Keratinocyte (primary cell): ENCODE measurements at regions not wholly inside any gene's neighbourhood (a gene's known extent, or its start where the extent isn't known, plus 50 kb on each side); places are given as distances from the start of the nearest gene placed in this dataset.

Experiments used
- DNase-seq: peaks from one replicate; pipeline ENCODE4 v3.0.0-alpha.2; 2011; ENCODE audit warnings: low read depth, missing footprints, low spot score
- FAIRE-seq: peaks from 2 replicates; lab custom pipeline; 2011; peaks lifted over from hg19 to GRCh38; lab: Jason Lieb, UNC
- H2AFZ ChIP-seq: 2 replicates; pipeline ENCODE4 v1.6.0; 2012; ENCODE audit warnings: low read length, control low read depth, inconsistent platforms; ENCODE audit not compliant: control insufficient read depth
- H3K27ac ChIP-seq: 2 replicates; pipeline ENCODE4 v1.5.1; 2011; ENCODE audit warnings: low read length; ENCODE audit not compliant: control insufficient read depth, insufficient read depth
- H3K27me3 ChIP-seq: 3 replicates; pipeline ENCODE4 v1.6.0; 2011; ENCODE audit warnings: low read length; ENCODE audit not compliant: control insufficient read depth, insufficient read depth; ENCODE audit errors: extremely low read depth
- H3K36me3 ChIP-seq, 2 experiments: 2 replicates in 1 of 2; 3 replicates in 1 of 2; pipeline ENCODE4 v1.5.1; 2011; ENCODE audit warnings: low read length in 2 of 2, mild to moderate bottlenecking in 1 of 2; ENCODE audit not compliant: control insufficient read depth in 2 of 2, insufficient read depth in 2 of 2; ENCODE audit errors: extremely low read depth in 1 of 2
- H3K4me1 ChIP-seq: 3 replicates; pipeline ENCODE4 v1.5.1; 2011; ENCODE audit warnings: low read length; ENCODE audit not compliant: control insufficient read depth, insufficient read depth; ENCODE audit errors: extremely low read depth
- H3K4me2 ChIP-seq: 3 replicates; pipeline ENCODE4 v1.6.0; 2011; ENCODE audit warnings: low read depth, low read length; ENCODE audit not compliant: control insufficient read depth, insufficient read depth; ENCODE audit errors: extremely low read depth
- H3K4me3 ChIP-seq, 3 experiments: fragments of 200-600 bp in 1 of 3; sonication (generic) in 1 of 3; 2 replicates in 2 of 3; 3 replicates in 1 of 3; pipeline ENCODE4 v1.5.1; 2011 to 2016; ENCODE audit warnings: low read length in 3 of 3, mild to moderate bottlenecking in 3 of 3, control low read depth in 2 of 3, inconsistent platforms in 1 of 3, low read depth in 1 of 3, mixed read lengths in 1 of 3, mixed run types in 1 of 3, moderate library complexity in 1 of 3; ENCODE audit not compliant: control insufficient read depth in 2 of 3, insufficient read depth in 2 of 3; ENCODE audit errors: extremely low read depth in 1 of 3
- H3K79me2 ChIP-seq: 2 replicates; pipeline ENCODE4 v1.6.0; 2012; ENCODE audit warnings: low read length; ENCODE audit not compliant: control insufficient read depth, insufficient read depth
- H3K9ac ChIP-seq: 3 replicates; pipeline ENCODE4 v1.6.0; 2011; ENCODE audit warnings: low read length; ENCODE audit not compliant: control insufficient read depth, insufficient read depth; ENCODE audit errors: extremely low read depth
- H3K9me1 ChIP-seq: 3 replicates; pipeline ENCODE4 v1.6.0; 2011; ENCODE audit warnings: low read length; ENCODE audit not compliant: control insufficient read depth, insufficient read depth; ENCODE audit errors: extremely low read depth
- H3K9me3 ChIP-seq: 2 replicates; pipeline ENCODE4 v1.5.1; 2012; ENCODE audit warnings: low read depth, low read length; ENCODE audit not compliant: control insufficient read depth
- H4K20me1 ChIP-seq: 3 replicates; pipeline ENCODE4 v1.6.0; 2011; ENCODE audit warnings: low read length; ENCODE audit not compliant: control insufficient read depth, insufficient read depth; ENCODE audit errors: extremely low read depth
- CTCF ChIP-seq, 3 experiments: IDR thresholded peaks in 1 of 3; conservative IDR thresholded peaks in 1 of 3; optimal IDR thresholded peaks in 1 of 3; 2 replicates in 2 of 3; 3 replicates in 1 of 3; pipeline versions ENCODE3 to v1.5.1; 2011; ENCODE audit warnings: low read length in 3 of 3, mild to moderate bottlenecking in 3 of 3, moderate library complexity in 2 of 3, control low read depth in 1 of 3, inconsistent platforms in 1 of 3; ENCODE audit not compliant: insufficient read depth in 2 of 3; ENCODE audit errors: extremely low read depth in 1 of 3
- EZH2 ChIP-seq: IDR thresholded peaks from one replicate; pipeline ENCODE4 v1.6.1; 2012; ENCODE audit warnings: inconsistent platforms, mild to moderate bottlenecking, low read length, moderate library complexity
- dilution Hi-C: fragments of 300-500 bp; cut with MboI; formaldehyde crosslinking; loops from one replicate; pipeline ENCODE4 v1.7.0; 2020; ENCODE audit warnings: low sequenced_read_pairs; ENCODE audit not compliant: extremely low pct_ligation_motif_present

DNA sequence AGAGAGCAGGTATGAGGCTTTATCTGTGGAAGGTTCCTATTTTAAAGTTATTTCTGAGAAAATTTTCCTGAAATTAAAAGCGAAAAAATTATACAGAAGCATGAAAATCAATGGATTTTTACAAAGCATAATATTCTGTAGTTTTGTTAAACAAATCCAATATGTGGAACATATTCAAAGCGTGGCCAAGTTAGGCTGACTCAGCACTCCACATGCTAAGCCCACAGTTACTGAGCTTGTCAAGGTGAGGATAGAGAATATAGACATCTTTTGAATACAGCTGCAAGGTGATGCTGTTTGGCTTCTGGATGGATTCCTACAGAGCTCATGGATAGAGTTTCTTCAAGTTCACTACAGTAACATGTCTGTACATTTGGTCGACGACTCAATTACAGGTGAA, 302.5 kb downstream of the C3orf38 start:
- dilution Hi-C loops, result no loop called here
- TF ChIP-seq CTCF (optimal IDR thresholded peaks at IDR 0.05 in 1 of 3, IDR thresholded peaks at IDR 0.05 in 1 of 3, conservative IDR thresholded peaks at IDR 0.05 in 1 of 3; ENCODE audit: extremely low read depth in 1 of 3, insufficient read depth in 2 of 3, low read length in 3 of 3), result no peak
- no peak for TF ChIP-seq EZH2
- Histone ChIP-seq H3K79me2 (no peaks in the 10 kb centered on the region), H3K4me2 (no peak overlapping the region), H3K27me3 (no peaks in the 10 kb centered on the region), H3K9me3 (no peaks in the 10 kb centered on the region), H3K4me3 (no peak overlapping the region), H4K20me1 (no peaks in the 10 kb centered on the region), H3K9ac (no peak overlapping the region), H3K9me1 (no peaks in the 10 kb centered on the region), H3K27ac (no peak overlapping the region), H2AFZ (no peak overlapping the region), H3K36me3 (no peaks in the 10 kb centered on the region), H3K4me1 (no peaks in the 10 kb centered on the region)
- FAIRE-seq (no peak), DNase-seq (no peak)

GRCh38 chr3:88460369-88460768, 310.6 kb downstream of the C3orf38 start:
- no peaks in the 10 kb centered on the region for H3K4me1 ChIP-seq
- H3K27ac ChIP-seq, result no peak overlapping the region
- no peak overlapping the region for H3K4me3 ChIP-seq
- no peaks in the 10 kb centered on the region for H3K36me3 ChIP-seq
- TF ChIP-seq EZH2, result no peak
- TF ChIP-seq CTCF (optimal IDR thresholded peaks at IDR 0.05 in 1 of 3, IDR thresholded peaks at IDR 0.05 in 1 of 3, conservative IDR thresholded peaks at IDR 0.05 in 1 of 3; ENCODE audit: extremely low read depth in 1 of 3, insufficient read depth in 2 of 3, low read length in 3 of 3), result no peak
- no peaks in the 10 kb centered on the region for H4K20me1 ChIP-seq
- dilution Hi-C loops, result no loop called here
- FAIRE-seq, result no peak
- no peaks in the 10 kb centered on the region for H3K79me2 ChIP-seq
- H3K27me3 ChIP-seq, result no peaks in the 10 kb centered on the region
- DNase-seq, result no peak
- H3K9me1 ChIP-seq, result no peaks in the 10 kb centered on the region
- H2AFZ ChIP-seq, result no peak overlapping the region
- no peak overlapping the region for H3K9ac ChIP-seq
- no peak overlapping the region for H3K4me2 ChIP-seq
- H3K9me3 ChIP-seq, result no peaks in the 10 kb centered on the region
